ENCODE measurements at regions not wholly inside any gene's neighbourhood (a gene's known extent, or its start where the extent isn't known, plus 50 kb on each side); places are given as distances from the start of the nearest gene placed in this dataset.

GRCh38 chr12:4039931-4040330, 166.7 kb upstream of the PARP11 start:
- H3K9ac ChIP-seq (replicated peaks; ENCODE audit: extremely low read depth, insufficient read depth, low read length), result no peak overlapping the region
- BruUV-seq (replicated peaks), result no TSS peak
- dilution Hi-C loops (cut with MboI; ENCODE audit: extremely low pct_ligation_motif_present, low sequenced_read_pairs) (no loop called here), intact Hi-C loops (cut with micrococcal nuclease) (no loop called here)
- no peak overlapping the region for H2AFZ ChIP-seq (ENCODE audit: low read depth, low read length)
- no peak overlapping the region for H3K27ac ChIP-seq (ENCODE audit: insufficient read depth, low read depth, low read length)
- DNase-seq (ENCODE audit: low read depth, low spot score), result no peak
- peaks cover 0 to 3% of the 10 kb centered on the region in 2 experiments for H3K27me3 ChIP-seq (ENCODE audit: control insufficient read depth in 2 of 2, insufficient read depth in 2 of 2, low read length in 2 of 2)
- no peaks in the 10 kb centered on the region for H4K20me1 ChIP-seq (replicated peaks; ENCODE audit: control insufficient read depth, extremely low read depth, insufficient read depth, low read length)
- POLR2A ChIA-PET, result no interaction called here
- H3K9me3 ChIP-seq (replicated peaks; ENCODE audit: control insufficient read depth, insufficient read depth, low read length), result no peaks in the 10 kb centered on the region
- no peaks in the 10 kb centered on the region for H3K36me3 ChIP-seq (ENCODE audit: control insufficient read depth in 2 of 2, extremely low read depth in 1 of 2, insufficient read depth in 2 of 2, low read length in 2 of 2)
- no peaks in the 10 kb centered on the region for H3K4me1 ChIP-seq (ENCODE audit: control insufficient read depth, extremely low read depth, insufficient read depth, low read length)
- H3K9me1 ChIP-seq (replicated peaks; ENCODE audit: control insufficient read depth, extremely low read depth, insufficient read depth, low read length), result no peaks in the 10 kb centered on the region
- H3K79me2 ChIP-seq (ENCODE audit: control insufficient read depth, insufficient read depth, low read length), result no peaks in the 10 kb centered on the region
- H3K4me2 ChIP-seq (ENCODE audit: insufficient read depth, low read length), result no peak overlapping the region
- CTCF ChIA-PET, result interaction anchor here (0.9 to 5.9 kb wide), 6 partner anchors 9 to 739 kb away, joined by 3 to 191 read pairs (median 5); no protein-coding TSS in a partner anchor
- no peak overlapping the region for H3K4me3 ChIP-seq (replicated peaks in 1 of 3; ENCODE audit: insufficient read depth in 1 of 3, low read depth in 1 of 3, low read length in 3 of 3)
- no peak for TF ChIP-seq JUN (IDR thresholded peaks at IDR 0.05; ENCODE audit: borderline replicate concordance, insufficient read depth, insufficient read length, low read depth)
- TF ChIP-seq POLR2AphosphoS5 (IDR thresholded peaks at IDR 0.05; ENCODE audit: insufficient read depth, low read depth, low read length), result no peak
- TF ChIP-seq FOS (IDR thresholded peaks at IDR 0.05; ENCODE audit: borderline replicate concordance, insufficient read depth, low read length), result no peak
- TF ChIP-seq, protein P1, sequence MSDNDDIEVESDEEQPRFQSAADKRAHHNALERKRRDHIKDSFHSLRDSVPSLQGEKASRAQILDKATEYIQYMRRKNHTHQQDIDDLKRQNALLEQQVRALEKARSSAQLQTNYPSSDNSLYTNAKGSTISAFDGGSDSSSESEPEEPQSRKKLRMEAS (IDR thresholded peaks at IDR 0.05; ENCODE audit: insufficient read depth, insufficient read length), result no peak
- no peak for TF ChIP-seq GATA2 (IDR thresholded peaks at IDR 0.05; ENCODE audit: insufficient read depth, insufficient read length, low read depth, low read length)
- TF ChIP-seq POLR2A (IDR thresholded peaks at IDR 0.05; ENCODE audit: low read depth, low read length), result no peak
- no peak for TF ChIP-seq EZH2 (IDR thresholded peaks at IDR 0.05; ENCODE audit: borderline replicate concordance, low read depth, low read length, severe bottlenecking)
- TF ChIP-seq MYC (IDR thresholded peaks at IDR 0.05; ENCODE audit: low read depth, low read length), result no peak
- FAIRE-seq, result no peak

Data from endothelial cell of umbilical vein (primary cell).